Ovary (tissue), 7 donors: ENCODE measurements at regions not wholly inside any gene's neighbourhood (a gene's known extent, or its start where the extent isn't known, plus 50 kb on each side); places are given as distances from the start of the nearest gene placed in this dataset.

ENCODE experiments used
- DNase-seq, 5 donors: peaks; one replicate each; pipeline ENCODE4 v3.0.0-alpha.2; 2019 to 2020
- H3K27ac ChIP-seq, 2 donors: fragments of 200-600 bp; one replicate each; pipeline versions ENCODE4 v1.5.1 to v1.8.0; 2019 to 2022
- H3K27me3 ChIP-seq: fragments of 200-600 bp; one replicate; pipeline ENCODE4 v1.8.0; 2022
- H3K36me3 ChIP-seq: fragments of 200-600 bp; sonication (generic); one replicate; pipeline ENCODE4 v1.5.1; 2019
- H3K4me1 ChIP-seq: one replicate; pipeline ENCODE4 v1.8.1; 2013; ENCODE audit warnings: mild to moderate bottlenecking, moderate library complexity; ENCODE audit not compliant: insufficient read depth
- H3K4me3 ChIP-seq: fragments of 200-600 bp; sonication (generic); one replicate; pipeline ENCODE4 v1.5.1; 2017
- H3K9me3 ChIP-seq, 2 donors: fragments of 200-600 bp in 1 of 2; sonication (generic) in 1 of 2; one replicate each; pipeline versions ENCODE4 v1.5.1 to v1.8.1; 2013 to 2019; ENCODE audit warnings: mild to moderate bottlenecking in 1 of 2, moderate library complexity in 1 of 2
- CTCF ChIP-seq, 3 donors: fragments of 450-650 bp in 2 of 3; fragments of 200-600 bp in 1 of 3; IDR thresholded peaks; one replicate each; pipeline versions ENCODE4 v1.5.1 to v1.8.0; 2016 to 2022; ENCODE audit warnings: antibody characterized with exemption in 3 of 3, mild to moderate bottlenecking in 1 of 3
- EP300 ChIP-seq: sonication (generic); formaldehyde crosslinking; IDR thresholded peaks from one replicate; pipeline ENCODE4 v1.6.1; 2017; ENCODE audit warnings: antibody characterized with exemption
- POLR2A ChIP-seq: fragments of 450-650 bp; IDR thresholded peaks from one replicate; pipeline ENCODE4 v1.6.1; 2017; ENCODE audit warnings: antibody characterized with exemption, mild to moderate bottlenecking, moderate library complexity
- WGBS, 3 donors: extraction: QIAGEN DNeasy Blood & Tissue Kit in 1 of 3; methylation state at CpG; one replicate each; pipeline versions ENCODE4 v1.1.5 to v1.1.7; 2013 to 2017; 5-methylcytosine and 5-hydroxymethylcytosine counted together
- intact Hi-C, 4 donors: fragments of 100-400 bp; cut with DNase I; formaldehyde crosslinking; loops; one replicate each; pipeline versions ENCODE4 v1.11.0 to v1.15.1; 2022 to 2023
- donor health status: DM: no; HTN: no; CAD: no; lungs with moderate emphysema.
- donor health status: DM: no; HTN: no; CAD: no.
- donor health status: Bipolar disorder and iron deficiency.
- donor health status: DM: no; HTN: no; CAD: no.
- donor health status: DM: yes; HTN: yes; CAD: no.

GRCh38 chr14:43677581-43677980 is 829.5 kb downstream of the FSCB start:
- intact Hi-C loops: no loop called here
- H3K27ac ChIP-seq: no peak overlapping the region
- no peak for TF ChIP-seq CTCF (IDR thresholded peaks at IDR 0.05)
- TF ChIP-seq POLR2A: no peak
- TF ChIP-seq EP300: no peak
- no peak overlapping the region for H3K4me3 ChIP-seq
- H3K27me3 ChIP-seq: no peaks in the 10 kb centered on the region
- 36 to 47% (median 37%) methylated on average over 1 of the region's 1 CpG for WGBS, 3 donors
- H3K4me1 ChIP-seq: no peaks in the 10 kb centered on the region
- DNase-seq: no peak
- no peaks in the 10 kb centered on the region for H3K36me3 ChIP-seq
- H3K9me3 ChIP-seq: no peaks in the 10 kb centered on the region

GRCh38 chr14:43674273-43674672 is 832.8 kb downstream of the FSCB start:
- 86 to 90% (median 88%) methylated on average over 2 of the region's 2 CpGs for WGBS, 3 donors
- no peak for TF ChIP-seq CTCF (IDR thresholded peaks at IDR 0.05)
- TF ChIP-seq EP300: no peak
- TF ChIP-seq POLR2A: no peak
- Histone ChIP-seq H3K4me3 (no peak overlapping the region), H3K27ac (no peak overlapping the region), H3K9me3 (no peaks in the 10 kb centered on the region), H3K36me3 (no peaks in the 10 kb centered on the region), H3K27me3 (no peaks in the 10 kb centered on the region), H3K4me1 (no peaks in the 10 kb centered on the region)
- intact Hi-C loops: no loop called here
- DNase-seq: no peak

- no peaks in the 10 kb centered on the region for H3K27me3 ChIP-seq
- intact Hi-C loops: no loop called here
- H3K27ac ChIP-seq: no peak overlapping the region
- no peaks in the 10 kb centered on the region for H3K4me1 ChIP-seq
- no peak overlapping the region for H3K4me3 ChIP-seq
- no peaks in the 10 kb centered on the region for H3K36me3 ChIP-seq
- no peaks in the 10 kb centered on the region for H3K9me3 ChIP-seq
- TF ChIP-seq EP300 (no peak), POLR2A (no peak), CTCF (IDR thresholded peaks at IDR 0.05) (no peak)
- 82 to 88% (median 85%) methylated on average over 3 of the region's 3 CpGs for WGBS, 3 donors
- DNase-seq: no peak
Measured at GRCh38 chr14:43671716-43672485, 835.2 kb downstream of the FSCB start.

GRCh38 chr14:43669355-43669754 is 837.7 kb downstream of the FSCB start:
- no peaks in the 10 kb centered on the region for H3K27me3 ChIP-seq
- intact Hi-C loops: no loop called here
- WGBS, 3 donors: 62 to 82% (median 65%) methylated on average over 1 of the region's 1 CpG
- H3K36me3 ChIP-seq: no peaks in the 10 kb centered on the region
- H3K4me1 ChIP-seq: peaks cover 2% of the 10 kb centered on the region
- TF ChIP-seq POLR2A (no peak), CTCF (IDR thresholded peaks at IDR 0.05) (no peak), EP300 (no peak)
- DNase-seq: no peak
- H3K4me3 ChIP-seq: no peak overlapping the region
- no peak overlapping the region for H3K27ac ChIP-seq
- no peaks in the 10 kb centered on the region for H3K9me3 ChIP-seq
